ENCODE measurements at regions not wholly inside any gene's neighbourhood (a gene's known extent, or its start where the extent isn't known, plus 50 kb on each side); places are given as distances from the start of the nearest gene placed in this dataset.

DNA sequence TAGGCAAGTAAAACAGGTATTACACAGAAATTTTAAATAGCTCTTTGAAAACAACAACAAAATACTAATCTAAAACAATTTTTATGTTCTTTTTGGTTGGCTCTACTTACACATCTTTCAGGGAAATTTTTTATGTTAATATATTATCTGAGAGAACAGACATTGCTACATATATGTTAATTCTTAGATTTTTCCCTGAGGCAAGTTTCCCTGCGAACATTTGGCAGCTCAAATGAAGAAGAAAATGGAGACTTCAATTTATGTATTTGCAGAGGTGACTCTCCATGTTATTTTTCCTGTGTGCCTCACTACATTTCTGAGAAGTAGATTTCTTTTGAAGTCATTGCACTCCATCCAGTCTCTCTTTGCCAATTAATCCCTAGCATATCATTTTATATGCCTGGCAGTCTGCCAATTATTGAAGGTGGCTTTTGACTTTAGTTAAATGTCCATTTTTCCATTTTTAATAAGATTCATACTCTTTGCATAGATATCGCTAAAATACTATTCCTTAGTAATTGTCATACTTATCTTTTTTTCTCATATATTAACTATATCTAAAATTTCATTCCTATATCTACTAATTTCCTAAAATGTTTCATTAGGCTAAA is 908.2 kb upstream of the CDH10 start:
- POLR2A ChIA-PET (ENCODE audit: unreplicated experiment): no interaction called here
- TF ChIP-seq EZH2 (IDR thresholded peaks at IDR 0.05; ENCODE audit: low read length, unreplicated experiment) (no peak), EZH2phosphoT487 (IDR thresholded peaks at IDR 0.05; ENCODE audit: borderline replicate concordance, low read length) (no peak)
- TF ChIP-seq, protein P1, sequence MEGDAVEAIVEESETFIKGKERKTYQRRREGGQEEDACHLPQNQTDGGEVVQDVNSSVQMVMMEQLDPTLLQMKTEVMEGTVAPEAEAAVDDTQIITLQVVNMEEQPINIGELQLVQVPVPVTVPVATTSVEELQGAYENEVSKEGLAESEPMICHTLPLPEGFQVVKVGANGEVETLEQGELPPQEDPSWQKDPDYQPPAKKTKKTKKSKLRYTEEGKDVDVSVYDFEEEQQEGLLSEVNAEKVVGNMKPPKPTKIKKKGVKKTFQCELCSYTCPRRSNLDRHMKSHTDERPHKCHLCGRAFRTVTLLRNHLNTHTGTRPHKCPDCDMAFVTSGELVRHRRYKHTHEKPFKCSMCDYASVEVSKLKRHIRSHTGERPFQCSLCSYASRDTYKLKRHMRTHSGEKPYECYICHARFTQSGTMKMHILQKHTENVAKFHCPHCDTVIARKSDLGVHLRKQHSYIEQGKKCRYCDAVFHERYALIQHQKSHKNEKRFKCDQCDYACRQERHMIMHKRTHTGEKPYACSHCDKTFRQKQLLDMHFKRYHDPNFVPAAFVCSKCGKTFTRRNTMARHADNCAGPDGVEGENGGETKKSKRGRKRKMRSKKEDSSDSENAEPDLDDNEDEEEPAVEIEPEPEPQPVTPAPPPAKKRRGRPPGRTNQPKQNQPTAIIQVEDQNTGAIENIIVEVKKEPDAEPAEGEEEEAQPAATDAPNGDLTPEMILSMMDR (conservative IDR thresholded peaks at IDR 0.05; ENCODE audit: low read depth, low read length): no peak
- Histone ChIP-seq H3K36me3 (ENCODE audit: low read depth, low read length) (no peaks in the 10 kb centered on the region), H3K4me1 (ENCODE audit: insufficient read depth, low read length) (no peaks in the 10 kb centered on the region), H3K9me2 (replicated peaks; ENCODE audit: low read length) (no peaks in the 10 kb centered on the region), H3F3A (ENCODE audit: low read length, unreplicated experiment) (no peaks in the 10 kb centered on the region), H3K9me3 (ENCODE audit: low read length) (no peaks in the 10 kb centered on the region), H4K20me1 (ENCODE audit: low read length) (no peaks in the 10 kb centered on the region), H3K27ac (ENCODE audit: low read length) (no peak overlapping the region), H3K9ac (ENCODE audit: low read length) (no peak overlapping the region), H3K4me2 (ENCODE audit: low read length) (no peak overlapping the region), H3K79me2 (ENCODE audit: low read length) (no peaks in the 10 kb centered on the region), H3K4me3 (ENCODE audit: low read length) (no peak overlapping the region), H3K27me3 (ENCODE audit: low read length) (no peaks in the 10 kb centered on the region), H2AFZ (ENCODE audit: low read length) (no peak overlapping the region)
- intact Hi-C loops (cut with micrococcal nuclease): no loop called here
- CTCF ChIA-PET: interaction anchor here (0.5 kb wide), 1 partner anchor 1202 kb away, joined by 3 read pairs; no protein-coding TSS in a partner anchor
- DNase-seq (no peak), ATAC-seq (no peak)
- no TSS peak for BruUV-seq (replicated peaks)

DNA sequence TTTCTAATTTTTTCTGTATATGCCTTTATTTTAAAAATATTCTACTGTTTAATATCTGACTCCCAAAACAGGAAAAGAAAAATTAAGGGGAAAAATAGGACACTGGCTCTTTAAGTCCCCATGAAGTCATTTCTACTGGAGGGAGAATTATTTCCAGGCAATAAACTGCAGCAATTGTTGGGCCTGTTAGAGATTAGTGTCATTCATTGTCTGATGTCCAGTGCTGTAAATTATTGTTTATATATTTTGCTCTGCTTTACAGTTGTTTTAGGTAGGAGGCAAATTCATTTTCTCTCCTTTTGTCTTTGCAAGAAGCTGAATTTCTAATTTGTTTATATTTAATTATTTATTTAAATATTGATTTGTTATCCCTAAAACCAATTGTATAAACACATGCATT is 906.0 kb upstream of the CDH10 start:
- H3K9ac ChIP-seq (ENCODE audit: low read length): no peak overlapping the region
- H3K4me2 ChIP-seq (ENCODE audit: low read length): no peak overlapping the region
- ATAC-seq (no peak), DNase-seq (no peak)
- POLR2A ChIA-PET (ENCODE audit: unreplicated experiment): no interaction called here
- H3F3A ChIP-seq (ENCODE audit: low read length, unreplicated experiment): no peaks in the 10 kb centered on the region
- no peaks in the 10 kb centered on the region for H3K9me2 ChIP-seq (replicated peaks; ENCODE audit: low read length)
- no peaks in the 10 kb centered on the region for H3K9me3 ChIP-seq (ENCODE audit: low read length)
- no peaks in the 10 kb centered on the region for H4K20me1 ChIP-seq (ENCODE audit: low read length)
- intact Hi-C loops (cut with micrococcal nuclease): no loop called here
- no peaks in the 10 kb centered on the region for H3K4me1 ChIP-seq (ENCODE audit: insufficient read depth, low read length)
- H2AFZ ChIP-seq (ENCODE audit: low read length): no peak overlapping the region
- no peaks in the 10 kb centered on the region for H3K27me3 ChIP-seq (ENCODE audit: low read length)
- TF ChIP-seq EZH2phosphoT487 (IDR thresholded peaks at IDR 0.05; ENCODE audit: borderline replicate concordance, low read length): no peak
- TF ChIP-seq EZH2 (IDR thresholded peaks at IDR 0.05; ENCODE audit: low read length, unreplicated experiment): no peak
- TF ChIP-seq, protein P1 (conservative IDR thresholded peaks at IDR 0.05; ENCODE audit: low read depth, low read length): no peak
- H3K4me3 ChIP-seq (ENCODE audit: low read length): no peak overlapping the region
- BruUV-seq (replicated peaks): no TSS peak
- no peak overlapping the region for H3K27ac ChIP-seq (ENCODE audit: low read length)
- CTCF ChIA-PET: no interaction called here
- no peaks in the 10 kb centered on the region for H3K36me3 ChIP-seq (ENCODE audit: low read depth, low read length)
- H3K79me2 ChIP-seq (ENCODE audit: low read length): no peaks in the 10 kb centered on the region

DNA sequence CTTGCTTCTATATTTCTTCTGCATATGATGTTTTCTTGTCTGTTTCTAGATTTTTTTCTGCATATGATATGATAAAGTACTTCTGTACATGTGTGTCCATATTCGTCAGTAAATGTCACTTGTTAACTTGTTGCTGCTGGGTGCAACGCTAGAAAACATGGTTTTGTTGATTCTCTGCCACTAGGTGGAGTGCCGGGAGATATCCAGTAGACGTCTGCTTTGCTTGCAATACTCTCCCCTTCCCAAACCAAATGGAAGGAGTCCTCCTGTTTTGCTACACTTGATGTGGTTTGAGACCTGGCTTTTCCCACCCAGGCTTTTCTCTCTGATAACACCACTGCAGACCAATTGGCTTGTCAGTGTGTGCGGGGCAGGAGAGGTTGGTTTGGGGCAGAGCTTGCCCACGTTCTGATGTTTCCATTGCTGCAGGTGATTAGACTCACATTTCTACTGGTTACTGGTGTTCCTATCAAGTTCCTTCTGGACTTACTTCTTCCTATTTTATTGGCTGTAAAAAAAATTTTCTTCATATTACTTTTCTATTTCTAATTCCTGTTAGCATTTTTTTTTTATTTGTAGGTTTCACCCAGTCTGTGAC is 900.0 kb upstream of the CDH10 start:
- TF ChIP-seq EZH2 (IDR thresholded peaks at IDR 0.05; ENCODE audit: low read length, unreplicated experiment): no peak
- TF ChIP-seq, protein P1 (conservative IDR thresholded peaks at IDR 0.05; ENCODE audit: low read depth, low read length): peak; percentile 90
- no peak for TF ChIP-seq EZH2phosphoT487 (IDR thresholded peaks at IDR 0.05; ENCODE audit: borderline replicate concordance, low read length)
- no peaks in the 10 kb centered on the region for H4K20me1 ChIP-seq (ENCODE audit: low read length)
- H3K4me1 ChIP-seq (ENCODE audit: insufficient read depth, low read length): peaks cover 17% of the 10 kb centered on the region
- 0 out of 2 replicates have a peak overlapping the region, but pooled peaks have one; percentile 28 for H2AFZ ChIP-seq (ENCODE audit: low read length)
- H3K27ac ChIP-seq (ENCODE audit: low read length): no peak overlapping the region
- H3K79me2 ChIP-seq (ENCODE audit: low read length): no peaks in the 10 kb centered on the region
- POLR2A ChIA-PET (ENCODE audit: unreplicated experiment): no interaction called here
- DNase-seq: peak; percentile 80
- H3K9me2 ChIP-seq (replicated peaks; ENCODE audit: low read length): no peaks in the 10 kb centered on the region
- no peaks in the 10 kb centered on the region for H3F3A ChIP-seq (ENCODE audit: low read length, unreplicated experiment)
- H3K36me3 ChIP-seq (ENCODE audit: low read depth, low read length): no peaks in the 10 kb centered on the region
- CTCF ChIA-PET: no interaction called here
- no peak overlapping the region for H3K4me3 ChIP-seq (ENCODE audit: low read length)
- intact Hi-C loops (cut with micrococcal nuclease): loop anchor here (5.0 to 10.0 kb wide), 3 partner anchors 170 to 940 kb away; no protein-coding TSS in a partner anchor
- no TSS peak for BruUV-seq (replicated peaks)
- H3K9ac ChIP-seq (ENCODE audit: low read length): no peak overlapping the region
- ATAC-seq: peak; percentile 68
- H3K27me3 ChIP-seq (ENCODE audit: low read length): no peaks in the 10 kb centered on the region
- no peak overlapping the region for H3K4me2 ChIP-seq (ENCODE audit: low read length)
- H3K9me3 ChIP-seq (ENCODE audit: low read length): no peaks in the 10 kb centered on the region
